C1 segment of cervical spinal cord (tissue), 14 donors: ENCODE measurements at regions not wholly inside any gene's neighbourhood (a gene's known extent, or its start where the extent isn't known, plus 50 kb on each side); places are given as distances from the start of the nearest gene placed in this dataset.
A peak's percentile ranks its signal among the peaks of the same experiment; 100 is the strongest.

Source experiments
- DNase-seq, 14 donors: peaks; one replicate each; lab custom pipeline; 2025; lab: John Stamatoyannopoulos, UW

- DNase-seq, result no peak
Observed at GRCh38 chr3:28646435-28646834, 297.8 kb upstream of the AZI2 start.

- DNase-seq, result no peak
Observed at GRCh38 chr3:28649266-28649665, 300.6 kb upstream of the AZI2 start.

GRCh38 chr3:28651159-28651558 lies 302.5 kb upstream of the AZI2 start:
- no peak for DNase-seq

- DNase-seq, result no peak
Observed at GRCh38 chr3:28664123-28664522, 315.5 kb upstream of the AZI2 start.

- peak in 6 of 14 donors; percentile 1 to 23 (median 15) for DNase-seq
Observed at GRCh38 chr3:28667646-28668621, 319.3 kb upstream of the AZI2 start.

GRCh38 chr3:28669870-28670269 lies 321.2 kb upstream of the AZI2 start:
- DNase-seq, result no peak

- no peak for DNase-seq
Observed at GRCh38 chr3:28672406-28672805, 323.8 kb upstream of the AZI2 start.

GRCh38 chr3:28673446-28673845 lies 324.8 kb upstream of the AZI2 start:
- no peak for DNase-seq

GRCh38 chr3:28674212-28674611 lies 325.6 kb upstream of the AZI2 start:
- DNase-seq, result no peak

- no peak for DNase-seq
Observed at GRCh38 chr3:28677581-28677980, 329.0 kb upstream of the AZI2 start.

GRCh38 chr3:28678086-28678485 lies 329.5 kb upstream of the AZI2 start:
- no peak for DNase-seq

- no peak for DNase-seq
Observed at GRCh38 chr3:28680050-28680449, 331.4 kb upstream of the AZI2 start.

GRCh38 chr3:28682121-28682520 lies 333.5 kb upstream of the AZI2 start:
- no peak for DNase-seq

- DNase-seq, result no peak
Observed at GRCh38 chr3:28690176-28690575, 341.6 kb upstream of the AZI2 start.

GRCh38 chr3:28698706-28699105 lies 350.1 kb upstream of the AZI2 start:
- no peak for DNase-seq

- DNase-seq, result no peak
Observed at GRCh38 chr3:28699283-28699682, 350.7 kb upstream of the AZI2 start.

GRCh38 chr3:28700728-28701127 lies 352.1 kb upstream of the AZI2 start:
- DNase-seq, result no peak

- DNase-seq, result no peak
Observed at GRCh38 chr3:28703843-28704242, 355.2 kb upstream of the AZI2 start.

- no peak for DNase-seq
Observed at GRCh38 chr3:28711293-28711692, 362.7 kb upstream of the AZI2 start.

GRCh38 chr3:28716939-28717338 lies 368.3 kb upstream of the AZI2 start:
- no peak for DNase-seq

- DNase-seq, result no peak
Observed at GRCh38 chr3:28718074-28718849, 369.6 kb upstream of the AZI2 start.

GRCh38 chr3:28726840-28727239 lies 378.2 kb upstream of the AZI2 start:
- DNase-seq, result peak in 2 of 14 donors; percentile 1 to 2

GRCh38 chr3:28727307-28727706 lies 378.7 kb upstream of the AZI2 start:
- no peak for DNase-seq
